ENCODE measurements at regions not wholly inside any gene's neighbourhood (a gene's known extent, or its start where the extent isn't known, plus 50 kb on each side); places are given as distances from the start of the nearest gene placed in this dataset.

GRCh38 chr3:59271971-59272370 is 222.1 kb upstream of the CFAP20DC start:
- 50% methylated on average over 1 of the region's 2 CpGs for WGBS (ENCODE audit: insufficient coverage)
- H3K9me3 ChIP-seq (replicated peaks; ENCODE audit: control insufficient read depth, low read depth, low read length): no peaks in the 10 kb centered on the region
- H3K27ac ChIP-seq (ENCODE audit: low read length): no peak overlapping the region
- no peak for DNase-seq
- no peaks in the 10 kb centered on the region for H3K36me3 ChIP-seq (ENCODE audit: control insufficient read depth, insufficient read depth, low read length)
- no peaks in the 10 kb centered on the region for H3K4me1 ChIP-seq (ENCODE audit: control insufficient read depth, insufficient read depth, low read length)
- no peaks in the 10 kb centered on the region for H3K27me3 ChIP-seq (ENCODE audit: control insufficient read depth, insufficient read depth, low read length)
- no peak overlapping the region for H3K4me3 ChIP-seq (ENCODE audit: low read length)

GRCh38 chr3:59270921-59271320 is 221.1 kb upstream of the CFAP20DC start:
- Histone ChIP-seq H3K4me3 (ENCODE audit: low read length) (no peak overlapping the region), H3K4me1 (ENCODE audit: control insufficient read depth, insufficient read depth, low read length) (no peaks in the 10 kb centered on the region), H3K36me3 (ENCODE audit: control insufficient read depth, insufficient read depth, low read length) (no peaks in the 10 kb centered on the region), H3K9me3 (replicated peaks; ENCODE audit: control insufficient read depth, low read depth, low read length) (no peaks in the 10 kb centered on the region), H3K27me3 (ENCODE audit: control insufficient read depth, insufficient read depth, low read length) (no peaks in the 10 kb centered on the region), H3K27ac (ENCODE audit: low read length) (no peak overlapping the region)
- DNase-seq: no peak
- no CpG with 5 or more reads among the region's 4 CpGs for WGBS (ENCODE audit: insufficient coverage)

- no CpG with 5 or more reads among the region's 2 CpGs for WGBS (ENCODE audit: insufficient coverage)
- Histone ChIP-seq H3K27ac (ENCODE audit: low read length) (no peak overlapping the region), H3K4me3 (ENCODE audit: low read length) (no peak overlapping the region), H3K36me3 (ENCODE audit: control insufficient read depth, insufficient read depth, low read length) (no peaks in the 10 kb centered on the region), H3K4me1 (ENCODE audit: control insufficient read depth, insufficient read depth, low read length) (no peaks in the 10 kb centered on the region), H3K27me3 (ENCODE audit: control insufficient read depth, insufficient read depth, low read length) (no peaks in the 10 kb centered on the region), H3K9me3 (replicated peaks; ENCODE audit: control insufficient read depth, low read depth, low read length) (no peaks in the 10 kb centered on the region)
- no peak for DNase-seq
These were observed 220.4 kb upstream of the CFAP20DC start for GRCh38 chr3:59270209-59270608.

- no peaks in the 10 kb centered on the region for H3K36me3 ChIP-seq (ENCODE audit: control insufficient read depth, insufficient read depth, low read length)
- no peak overlapping the region for H3K4me3 ChIP-seq (ENCODE audit: low read length)
- WGBS (ENCODE audit: insufficient coverage): no CpG with 5 or more reads among the region's 1 CpG
- H3K4me1 ChIP-seq (ENCODE audit: control insufficient read depth, insufficient read depth, low read length): no peaks in the 10 kb centered on the region
- H3K27ac ChIP-seq (ENCODE audit: low read length): no peak overlapping the region
- no peak for DNase-seq
- no peaks in the 10 kb centered on the region for H3K27me3 ChIP-seq (ENCODE audit: control insufficient read depth, insufficient read depth, low read length)
- H3K9me3 ChIP-seq (replicated peaks; ENCODE audit: control insufficient read depth, low read depth, low read length): no peaks in the 10 kb centered on the region
These were observed 218.3 kb upstream of the CFAP20DC start for GRCh38 chr3:59268170-59268569.

GRCh38 chr3:59267021-59267420 is 217.2 kb upstream of the CFAP20DC start:
- Histone ChIP-seq H3K9me3 (replicated peaks; ENCODE audit: control insufficient read depth, low read depth, low read length) (no peaks in the 10 kb centered on the region), H3K36me3 (ENCODE audit: control insufficient read depth, insufficient read depth, low read length) (no peaks in the 10 kb centered on the region), H3K27me3 (ENCODE audit: control insufficient read depth, insufficient read depth, low read length) (no peaks in the 10 kb centered on the region), H3K4me1 (ENCODE audit: control insufficient read depth, insufficient read depth, low read length) (no peaks in the 10 kb centered on the region), H3K4me3 (ENCODE audit: low read length) (no peak overlapping the region), H3K27ac (ENCODE audit: low read length) (no peak overlapping the region)
- WGBS (ENCODE audit: insufficient coverage): no CpG with 5 or more reads among the region's 2 CpGs
- DNase-seq: no peak

GRCh38 chr3:59266551-59266950 is 216.7 kb upstream of the CFAP20DC start:
- DNase-seq: no peak
- H3K36me3 ChIP-seq (ENCODE audit: control insufficient read depth, insufficient read depth, low read length): no peaks in the 10 kb centered on the region
- no peak overlapping the region for H3K27ac ChIP-seq (ENCODE audit: low read length)
- H3K4me3 ChIP-seq (ENCODE audit: low read length): no peak overlapping the region
- H3K27me3 ChIP-seq (ENCODE audit: control insufficient read depth, insufficient read depth, low read length): no peaks in the 10 kb centered on the region
- no peaks in the 10 kb centered on the region for H3K4me1 ChIP-seq (ENCODE audit: control insufficient read depth, insufficient read depth, low read length)
- H3K9me3 ChIP-seq (replicated peaks; ENCODE audit: control insufficient read depth, low read depth, low read length): no peaks in the 10 kb centered on the region
- no CpG with 5 or more reads among the region's 3 CpGs for WGBS (ENCODE audit: insufficient coverage)

GRCh38 chr3:59265566-59265965 is 215.7 kb upstream of the CFAP20DC start:
- WGBS (ENCODE audit: insufficient coverage): no CpG with 5 or more reads among the region's 3 CpGs
- H3K4me3 ChIP-seq (ENCODE audit: low read length): no peak overlapping the region

GRCh38 chr3:59264366-59264765 is 214.5 kb upstream of the CFAP20DC start:
- Histone ChIP-seq H3K9me3 (replicated peaks; ENCODE audit: control insufficient read depth, low read depth, low read length) (no peaks in the 10 kb centered on the region), H3K27ac (ENCODE audit: low read length) (no peak overlapping the region), H3K4me3 (ENCODE audit: low read length) (no peak overlapping the region), H3K36me3 (ENCODE audit: control insufficient read depth, insufficient read depth, low read length) (no peaks in the 10 kb centered on the region), H3K27me3 (ENCODE audit: control insufficient read depth, insufficient read depth, low read length) (no peaks in the 10 kb centered on the region), H3K4me1 (ENCODE audit: control insufficient read depth, insufficient read depth, low read length) (no peaks in the 10 kb centered on the region)
- DNase-seq: no peak
- WGBS (ENCODE audit: insufficient coverage): no CpG with 5 or more reads among the region's 2 CpGs

More at GRCh38 chr3:59265566-59265965, 215.7 kb upstream of the CFAP20DC start:
- Histone ChIP-seq H3K4me1 (ENCODE audit: control insufficient read depth, insufficient read depth, low read length) (no peaks in the 10 kb centered on the region), H3K9me3 (replicated peaks; ENCODE audit: control insufficient read depth, low read depth, low read length) (no peaks in the 10 kb centered on the region), H3K27ac (ENCODE audit: low read length) (no peak overlapping the region), H3K36me3 (ENCODE audit: control insufficient read depth, insufficient read depth, low read length) (no peaks in the 10 kb centered on the region), H3K27me3 (ENCODE audit: control insufficient read depth, insufficient read depth, low read length) (no peaks in the 10 kb centered on the region)
- no peak for DNase-seq

- Histone ChIP-seq H3K9me3 (replicated peaks; ENCODE audit: control insufficient read depth, low read depth, low read length) (no peaks in the 10 kb centered on the region), H3K4me3 (ENCODE audit: low read length) (no peak overlapping the region), H3K27ac (ENCODE audit: low read length) (no peak overlapping the region), H3K4me1 (ENCODE audit: control insufficient read depth, insufficient read depth, low read length) (no peaks in the 10 kb centered on the region), H3K27me3 (ENCODE audit: control insufficient read depth, insufficient read depth, low read length) (no peaks in the 10 kb centered on the region), H3K36me3 (ENCODE audit: control insufficient read depth, insufficient read depth, low read length) (no peaks in the 10 kb centered on the region)
- 83% methylated on average over 1 of the region's 3 CpGs for WGBS (ENCODE audit: insufficient coverage)
- no peak for DNase-seq
These were observed 213.3 kb upstream of the CFAP20DC start for GRCh38 chr3:59263152-59263551.

GRCh38 chr3:59262076-59262498 is 212.3 kb upstream of the CFAP20DC start:
- Histone ChIP-seq H3K4me1 (ENCODE audit: control insufficient read depth, insufficient read depth, low read length) (no peaks in the 10 kb centered on the region), H3K4me3 (ENCODE audit: low read length) (no peak overlapping the region), H3K27me3 (ENCODE audit: control insufficient read depth, insufficient read depth, low read length) (no peaks in the 10 kb centered on the region), H3K36me3 (ENCODE audit: control insufficient read depth, insufficient read depth, low read length) (no peaks in the 10 kb centered on the region), H3K9me3 (replicated peaks; ENCODE audit: control insufficient read depth, low read depth, low read length) (no peaks in the 10 kb centered on the region), H3K27ac (ENCODE audit: low read length) (no peak overlapping the region)
- no CpG with 5 or more reads among the region's 2 CpGs for WGBS (ENCODE audit: insufficient coverage)
- peak; percentile 23 for DNase-seq

GRCh38 chr3:59261009-59261408 is 211.2 kb upstream of the CFAP20DC start:
- DNase-seq: no peak
- Histone ChIP-seq H3K27ac (ENCODE audit: low read length) (no peak overlapping the region), H3K27me3 (ENCODE audit: control insufficient read depth, insufficient read depth, low read length) (no peaks in the 10 kb centered on the region), H3K4me1 (ENCODE audit: control insufficient read depth, insufficient read depth, low read length) (no peaks in the 10 kb centered on the region), H3K4me3 (ENCODE audit: low read length) (no peak overlapping the region), H3K36me3 (ENCODE audit: control insufficient read depth, insufficient read depth, low read length) (no peaks in the 10 kb centered on the region), H3K9me3 (replicated peaks; ENCODE audit: control insufficient read depth, low read depth, low read length) (no peaks in the 10 kb centered on the region)

Data from muscle of leg (tissue), 3 donors.